Endothelial cell of umbilical vein (primary cell): ENCODE measurements at regions not wholly inside any gene's neighbourhood (a gene's known extent, or its start where the extent isn't known, plus 50 kb on each side); places are given as distances from the start of the nearest gene placed in this dataset.

ENCODE experiments used
- EZH2 ChIP-seq: IDR thresholded peaks from 2 replicates; pipeline ENCODE4 v1.6.1; 2012; ENCODE audit warnings: borderline replicate concordance, low read depth, mild to moderate bottlenecking, moderate library complexity, low read length, inconsistent platforms; ENCODE audit not compliant: severe bottlenecking
- FOS ChIP-seq: IDR thresholded peaks from 2 replicates; pipeline ENCODE4 v1.6.1; 2011; ENCODE audit warnings: mild to moderate bottlenecking, low read length, moderate library complexity, borderline replicate concordance; ENCODE audit not compliant: insufficient read depth
- GATA2 ChIP-seq: IDR thresholded peaks from 2 replicates; pipeline ENCODE4 v1.7.0; 2011; ENCODE audit warnings: low read depth, mild to moderate bottlenecking, moderate library complexity, mixed read lengths, low read length; ENCODE audit not compliant: insufficient read length, insufficient read depth
- JUN ChIP-seq: IDR thresholded peaks from 2 replicates; pipeline ENCODE4 v1.6.1; 2011; ENCODE audit warnings: borderline replicate concordance, low read depth; ENCODE audit not compliant: insufficient read length, insufficient read depth
- MYC ChIP-seq: IDR thresholded peaks from one replicate; pipeline ENCODE4 v1.6.1; 2011; ENCODE audit warnings: mild to moderate bottlenecking, low read depth, low read length
- POLR2A ChIP-seq: IDR thresholded peaks from 2 replicates; pipeline ENCODE4 v1.6.1; 2012; ENCODE audit warnings: low read depth, mild to moderate bottlenecking, control low read depth, low read length
- POLR2AphosphoS5 ChIP-seq: IDR thresholded peaks from 2 replicates; pipeline ENCODE4 v1.6.1; 2012; ENCODE audit warnings: low read depth, mild to moderate bottlenecking, control low read depth, low read length, moderate library complexity; ENCODE audit not compliant: insufficient read depth
- TF ChIP-seq, protein P1 (sequence below), 2 donors: IDR thresholded peaks; 1 replicate in 1 of 2; 2 replicates in 1 of 2; pipeline ENCODE4 v1.5.1; 2011; ENCODE audit warnings: low read length in 2 of 2, mild to moderate bottlenecking in 2 of 2, moderate library complexity in 2 of 2, control low read depth in 1 of 2, inconsistent platforms in 1 of 2, low read depth in 1 of 2; ENCODE audit not compliant: insufficient read depth in 1 of 2; ENCODE audit errors: extremely low read depth in 1 of 2
- TF ChIP-seq, protein P2 (sequence below): IDR thresholded peaks from 2 replicates; pipeline ENCODE4 v1.6.1; 2011; ENCODE audit not compliant: insufficient read depth, insufficient read length

DNA sequence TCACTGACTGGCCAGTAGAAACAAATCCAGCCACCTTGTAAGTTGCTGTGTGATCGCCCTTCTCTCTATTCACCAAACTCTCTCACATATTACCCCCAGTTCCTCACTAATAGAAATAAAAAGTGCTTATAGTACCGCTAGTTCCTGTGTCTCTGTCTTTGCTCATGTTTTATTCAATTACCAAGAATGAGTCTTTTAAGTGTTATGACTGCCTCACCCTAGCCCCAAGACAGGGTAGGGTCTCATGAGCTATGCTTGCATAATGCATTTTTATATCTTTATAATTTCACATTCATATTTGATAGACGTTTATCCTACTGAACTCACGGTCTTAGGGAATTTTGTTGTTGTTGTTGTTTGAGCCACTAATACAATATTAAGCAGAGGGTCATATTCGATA lies 109.6 kb upstream of the DOK6 start:
- TF ChIP-seq POLR2AphosphoS5 (no peak), EZH2 (no peak), POLR2A (no peak), FOS (no peak), GATA2 (no peak), JUN (no peak), MYC (no peak)
- TF ChIP-seq, protein P1, sequence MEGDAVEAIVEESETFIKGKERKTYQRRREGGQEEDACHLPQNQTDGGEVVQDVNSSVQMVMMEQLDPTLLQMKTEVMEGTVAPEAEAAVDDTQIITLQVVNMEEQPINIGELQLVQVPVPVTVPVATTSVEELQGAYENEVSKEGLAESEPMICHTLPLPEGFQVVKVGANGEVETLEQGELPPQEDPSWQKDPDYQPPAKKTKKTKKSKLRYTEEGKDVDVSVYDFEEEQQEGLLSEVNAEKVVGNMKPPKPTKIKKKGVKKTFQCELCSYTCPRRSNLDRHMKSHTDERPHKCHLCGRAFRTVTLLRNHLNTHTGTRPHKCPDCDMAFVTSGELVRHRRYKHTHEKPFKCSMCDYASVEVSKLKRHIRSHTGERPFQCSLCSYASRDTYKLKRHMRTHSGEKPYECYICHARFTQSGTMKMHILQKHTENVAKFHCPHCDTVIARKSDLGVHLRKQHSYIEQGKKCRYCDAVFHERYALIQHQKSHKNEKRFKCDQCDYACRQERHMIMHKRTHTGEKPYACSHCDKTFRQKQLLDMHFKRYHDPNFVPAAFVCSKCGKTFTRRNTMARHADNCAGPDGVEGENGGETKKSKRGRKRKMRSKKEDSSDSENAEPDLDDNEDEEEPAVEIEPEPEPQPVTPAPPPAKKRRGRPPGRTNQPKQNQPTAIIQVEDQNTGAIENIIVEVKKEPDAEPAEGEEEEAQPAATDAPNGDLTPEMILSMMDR (IDR thresholded peaks at IDR 0.05; ENCODE audit: extremely low read depth in 1 of 2, insufficient read depth in 1 of 2, low read depth in 1 of 2, low read length in 2 of 2): no peak
- TF ChIP-seq, protein P2, sequence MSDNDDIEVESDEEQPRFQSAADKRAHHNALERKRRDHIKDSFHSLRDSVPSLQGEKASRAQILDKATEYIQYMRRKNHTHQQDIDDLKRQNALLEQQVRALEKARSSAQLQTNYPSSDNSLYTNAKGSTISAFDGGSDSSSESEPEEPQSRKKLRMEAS: no peak
